RWPE2 (cell line): ENCODE measurements at regions not wholly inside any gene's neighbourhood (a gene's known extent, or its start where the extent isn't known, plus 50 kb on each side); places are given as distances from the start of the nearest gene placed in this dataset.
A peak's percentile ranks its signal among the peaks of the same experiment; 100 is the strongest.

Experiments
- ATAC-seq: fragments of 200-7000 bp; cut with Tn5 transposase; 3 replicates; pipeline ENCODE4 v1.9.1; 2021; ENCODE audit warnings: low read depth
- DNase-seq: peaks from one replicate; pipeline ENCODE4 v3.0.0-alpha.2; 2020; ENCODE audit warnings: low spot score
- H3K27ac ChIP-seq: fragments of 450-650 bp; 2 replicates; pipeline ENCODE4 v1.5.1; 2017; ENCODE audit warnings: mild to moderate bottlenecking; ENCODE audit not compliant: poor library complexity, severe bottlenecking
- H3K27me3 ChIP-seq: fragments of 250-450 bp; sonication (Bioruptor Pico); 2 replicates; pipeline ENCODE4 v1.5.1; 2021; ENCODE audit warnings: mild to moderate bottlenecking, moderate library complexity; ENCODE audit not compliant: insufficient read depth, poor library complexity, severe bottlenecking
- H3K36me3 ChIP-seq: fragments of 250-450 bp; sonication (Bioruptor Pico); 2 replicates; pipeline ENCODE4 v1.5.1; 2020; ENCODE audit warnings: low read depth, mild to moderate bottlenecking, moderate library complexity
- H3K4me1 ChIP-seq: fragments of 250-450 bp; sonication (Bioruptor Pico); 2 replicates; pipeline ENCODE4 v1.5.1; 2021; ENCODE audit warnings: mild to moderate bottlenecking, moderate library complexity; ENCODE audit not compliant: insufficient read depth, poor library complexity, severe bottlenecking
- H3K4me3 ChIP-seq: fragments of 250-450 bp; sonication (Bioruptor Pico); 2 replicates; pipeline ENCODE4 v1.5.1; 2021; ENCODE audit warnings: mild to moderate bottlenecking, moderate library complexity; ENCODE audit not compliant: severe bottlenecking
- H3K9me3 ChIP-seq: fragments of 250-450 bp; sonication (Bioruptor Pico); 2 replicates; pipeline ENCODE4 v1.5.1; 2021; ENCODE audit warnings: mild to moderate bottlenecking, moderate library complexity; ENCODE audit not compliant: severe bottlenecking
- TF ChIP-seq, protein P1 (sequence below): fragments of 450-650 bp; IDR thresholded peaks from one replicate; pipeline ENCODE4 v1.5.1; 2017; ENCODE audit warnings: mild to moderate bottlenecking, moderate library complexity; ENCODE audit not compliant: poor library complexity, severe bottlenecking

DNA sequence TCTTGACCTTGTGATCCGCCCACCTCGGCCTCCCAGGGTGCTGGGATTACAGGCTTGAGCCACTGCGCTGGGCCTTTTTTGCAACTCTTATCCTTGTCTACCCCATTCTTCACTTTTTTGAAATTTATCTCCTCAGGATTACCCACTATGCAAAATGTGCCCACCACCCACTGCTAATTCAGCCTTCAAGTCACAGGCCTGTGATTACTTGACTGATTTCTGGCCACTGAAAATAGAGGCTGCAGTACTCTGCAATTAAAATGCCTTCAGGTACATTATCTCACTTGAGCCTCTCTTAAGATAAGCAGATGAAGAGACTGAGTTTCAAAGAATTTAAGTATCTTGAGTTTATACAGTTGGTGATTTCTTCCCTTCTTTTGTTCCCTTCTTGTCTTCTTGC, 112.4 kb upstream of the SPATA31D4 start:
- no peak overlapping the region for H3K4me3 ChIP-seq
- no peaks in the 10 kb centered on the region for H3K36me3 ChIP-seq
- no peak for ATAC-seq
- H3K27me3 ChIP-seq = no peaks in the 10 kb centered on the region
- TF ChIP-seq, protein P1, sequence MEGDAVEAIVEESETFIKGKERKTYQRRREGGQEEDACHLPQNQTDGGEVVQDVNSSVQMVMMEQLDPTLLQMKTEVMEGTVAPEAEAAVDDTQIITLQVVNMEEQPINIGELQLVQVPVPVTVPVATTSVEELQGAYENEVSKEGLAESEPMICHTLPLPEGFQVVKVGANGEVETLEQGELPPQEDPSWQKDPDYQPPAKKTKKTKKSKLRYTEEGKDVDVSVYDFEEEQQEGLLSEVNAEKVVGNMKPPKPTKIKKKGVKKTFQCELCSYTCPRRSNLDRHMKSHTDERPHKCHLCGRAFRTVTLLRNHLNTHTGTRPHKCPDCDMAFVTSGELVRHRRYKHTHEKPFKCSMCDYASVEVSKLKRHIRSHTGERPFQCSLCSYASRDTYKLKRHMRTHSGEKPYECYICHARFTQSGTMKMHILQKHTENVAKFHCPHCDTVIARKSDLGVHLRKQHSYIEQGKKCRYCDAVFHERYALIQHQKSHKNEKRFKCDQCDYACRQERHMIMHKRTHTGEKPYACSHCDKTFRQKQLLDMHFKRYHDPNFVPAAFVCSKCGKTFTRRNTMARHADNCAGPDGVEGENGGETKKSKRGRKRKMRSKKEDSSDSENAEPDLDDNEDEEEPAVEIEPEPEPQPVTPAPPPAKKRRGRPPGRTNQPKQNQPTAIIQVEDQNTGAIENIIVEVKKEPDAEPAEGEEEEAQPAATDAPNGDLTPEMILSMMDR = no peak
- DNase-seq = no peak
- no peaks in the 10 kb centered on the region for H3K9me3 ChIP-seq
- H3K4me1 ChIP-seq = no peaks in the 10 kb centered on the region
- no peak overlapping the region for H3K27ac ChIP-seq

DNA sequence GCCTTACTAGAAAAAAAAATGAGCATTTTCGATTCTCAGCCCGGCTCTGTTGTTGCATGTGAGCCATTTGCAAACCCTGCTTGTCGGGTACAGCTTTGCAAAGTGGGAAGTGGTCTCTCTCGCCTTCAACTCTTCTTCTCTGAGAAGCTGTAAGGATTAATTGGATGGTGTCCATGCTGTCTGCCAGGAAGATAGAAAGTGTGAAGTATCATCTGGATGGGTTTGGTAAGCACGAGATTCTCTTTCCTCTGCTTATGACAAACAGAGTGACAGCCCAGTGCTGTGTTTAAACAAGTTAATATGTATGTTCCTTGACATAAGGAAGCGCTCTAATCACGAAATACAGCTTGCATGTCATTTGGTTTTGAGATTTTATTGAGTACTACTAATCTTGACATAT, 109.1 kb upstream of the SPATA31D4 start:
- no peaks in the 10 kb centered on the region for H3K9me3 ChIP-seq
- no peaks in the 10 kb centered on the region for H3K27me3 ChIP-seq
- H3K4me3 ChIP-seq = no peak overlapping the region
- H3K27ac ChIP-seq = no peak overlapping the region
- no peaks in the 10 kb centered on the region for H3K36me3 ChIP-seq
- H3K4me1 ChIP-seq = peaks cover 9% of the 10 kb centered on the region
- TF ChIP-seq, protein P1 = no peak
- ATAC-seq (no peak), DNase-seq (no peak)

DNA sequence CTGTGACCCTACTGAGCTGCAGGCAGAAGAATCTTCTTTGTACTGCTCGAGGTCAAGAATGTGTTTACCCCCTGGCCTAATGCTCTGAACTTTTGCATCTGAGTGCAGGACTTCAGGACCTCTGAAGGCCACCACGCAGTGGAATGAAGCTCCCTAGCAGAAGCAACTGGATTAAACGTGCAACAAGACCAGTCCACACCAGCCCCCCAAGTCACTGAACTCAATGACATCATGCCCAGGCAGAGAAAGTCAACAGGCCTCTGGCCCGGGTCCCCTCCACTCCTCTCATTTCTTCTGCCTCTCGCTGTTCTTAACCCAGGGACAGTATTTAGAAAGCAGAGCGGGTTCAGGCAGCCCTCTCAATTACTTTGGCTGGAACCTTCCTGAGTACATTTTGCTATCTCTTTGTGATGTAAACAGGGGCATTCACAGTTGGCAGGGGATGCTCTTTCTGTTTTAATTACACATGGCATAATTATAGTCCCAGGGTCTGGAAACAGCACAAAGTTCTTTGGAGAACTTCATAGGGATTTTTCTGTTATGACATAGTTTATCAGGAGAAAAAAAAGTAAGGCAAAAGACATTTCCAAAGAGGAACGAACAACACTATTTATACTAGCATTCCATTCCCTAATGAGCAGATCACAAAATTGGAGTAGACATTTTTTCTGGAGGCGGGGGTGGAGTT, 108.2 kb upstream of the SPATA31D4 start:
- no peak for DNase-seq

DNA sequence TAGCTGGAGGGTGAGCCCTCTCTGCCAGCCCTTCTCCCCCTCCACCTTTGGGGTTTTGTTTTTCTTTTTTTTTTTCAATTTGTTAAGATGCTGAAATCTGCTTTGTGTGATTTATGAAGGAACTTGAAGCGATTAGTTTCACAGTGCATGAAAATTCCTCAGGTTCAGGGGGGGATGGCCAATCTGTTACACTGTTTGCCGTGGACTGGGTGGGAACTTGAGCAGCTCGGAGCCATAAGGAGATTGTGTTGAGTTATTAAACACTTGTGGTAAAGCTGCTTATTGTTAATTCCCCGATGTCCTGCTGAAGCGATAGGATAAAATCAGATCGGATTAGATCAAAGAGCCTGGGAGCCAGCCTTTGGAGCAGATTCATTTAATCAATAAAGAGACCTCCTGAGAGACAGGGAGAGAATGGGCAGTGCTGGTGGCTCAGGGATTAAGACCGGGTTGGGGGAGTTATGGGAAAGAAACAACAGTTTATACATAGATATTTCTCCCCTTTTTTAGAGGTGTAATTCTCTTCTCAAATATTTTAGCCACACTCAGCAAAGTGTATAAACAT, 105.8 kb upstream of the SPATA31D4 start:
- Histone ChIP-seq H3K9me3 (no peaks in the 10 kb centered on the region), H3K4me3 (no peak overlapping the region), H3K27me3 (no peaks in the 10 kb centered on the region), H3K4me1 (peaks cover 24% of the 10 kb centered on the region), H3K36me3 (no peaks in the 10 kb centered on the region), H3K27ac (no peak overlapping the region)
- no peak for ATAC-seq
- no peak for DNase-seq
- TF ChIP-seq, protein P1 = no peak

More for the DNA sequence above, 108.2 kb upstream of the SPATA31D4 start:
- H3K36me3 ChIP-seq = no peaks in the 10 kb centered on the region
- TF ChIP-seq, protein P1 = no peak
- no peaks in the 10 kb centered on the region for H3K27me3 ChIP-seq
- H3K27ac ChIP-seq = no peak overlapping the region
- H3K4me3 ChIP-seq = no peak overlapping the region
- H3K4me1 ChIP-seq = peaks cover 13% of the 10 kb centered on the region
- no peaks in the 10 kb centered on the region for H3K9me3 ChIP-seq
- no peak for ATAC-seq

DNA sequence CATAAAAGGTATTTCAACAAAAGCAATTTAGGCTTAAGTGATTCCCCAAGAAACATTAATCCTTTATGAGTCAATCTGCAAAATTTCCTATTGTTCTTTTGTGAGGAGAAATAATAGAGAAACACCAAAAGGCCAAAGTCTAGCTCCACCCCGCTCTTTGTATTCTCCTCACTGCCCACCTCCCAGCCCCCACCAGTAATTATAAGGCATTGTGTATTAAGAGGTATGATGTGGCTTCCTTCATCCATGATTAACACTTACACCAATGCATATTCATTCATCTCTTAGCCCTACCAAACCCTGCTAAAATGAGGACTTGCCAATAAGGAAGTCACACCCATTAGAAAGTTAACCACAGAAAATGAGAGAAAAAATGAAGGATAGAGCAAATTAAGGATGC, 105.3 kb upstream of the SPATA31D4 start:
- H3K4me1 ChIP-seq = peaks cover 24% of the 10 kb centered on the region
- no peak overlapping the region for H3K27ac ChIP-seq
- no peak for DNase-seq
- no peaks in the 10 kb centered on the region for H3K9me3 ChIP-seq
- H3K36me3 ChIP-seq = no peaks in the 10 kb centered on the region
- no peaks in the 10 kb centered on the region for H3K27me3 ChIP-seq
- ATAC-seq = peak; percentile 22; the same call in 2 of the 3 replicates
- TF ChIP-seq, protein P1 = no peak
- no peak overlapping the region for H3K4me3 ChIP-seq
